ENCODE measurements at regions not wholly inside any gene's neighbourhood (a gene's known extent, or its start where the extent isn't known, plus 50 kb on each side); places are given as distances from the start of the nearest gene placed in this dataset.
A peak's percentile ranks its signal among the peaks of the same experiment; 100 is the strongest.

DNA sequence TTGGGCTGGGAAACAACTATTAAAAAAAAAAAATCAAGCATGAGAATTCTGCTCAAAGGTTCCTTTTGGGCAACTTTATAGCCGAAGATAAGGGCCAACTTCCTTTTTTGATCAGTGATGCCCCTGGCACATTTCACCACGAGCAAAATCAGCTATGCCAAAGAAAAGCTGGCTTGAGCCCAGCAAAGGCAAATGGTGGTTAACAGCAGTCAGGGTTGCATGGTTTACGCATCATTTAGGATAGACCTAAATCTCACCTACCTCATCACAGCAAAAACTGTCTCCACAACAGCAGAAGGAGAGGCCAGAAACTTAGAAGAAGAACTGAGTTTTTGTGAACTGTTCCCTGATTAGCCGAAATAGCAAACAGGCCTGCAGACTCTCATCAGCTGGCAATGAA lies 220.1 kb upstream of the CDIN1 start:
- Histone ChIP-seq H2BK12ac (ENCODE audit: low read length) (no peak overlapping the region), H3K4ac (ENCODE audit: low read length) (no peak overlapping the region), H3K4me1 (ENCODE audit: control insufficient read depth in 2 of 2, insufficient read depth in 1 of 2, low read depth in 1 of 2, low read length in 2 of 2) (peaks cover 0 to 4% of the 10 kb centered on the region in 2 donors), H2AFZ (ENCODE audit: low read length) (peak overlapping the region; percentile 26), H2BK15ac (ENCODE audit: low read length) (no peak overlapping the region), H3K9ac (ENCODE audit: low read depth, low read length, poor library complexity) (no peak overlapping the region), H3K4me2 (ENCODE audit: insufficient read depth, low read length, poor library complexity, severe bottlenecking) (no peak overlapping the region), H3K4me3 (ENCODE audit: low read length in 2 of 2) (no peak overlapping the region), H4K8ac (ENCODE audit: low read depth, low read length) (no peak overlapping the region), H4K91ac (ENCODE audit: low read depth, low read length, poor library complexity) (no peak overlapping the region), H3K79me1 (ENCODE audit: low read depth, low read length) (no peaks in the 10 kb centered on the region), H3K18ac (ENCODE audit: low read length) (no peak overlapping the region), H3K14ac (ENCODE audit: low read length) (no peak overlapping the region), H3K27me3 (ENCODE audit: control insufficient read depth in 3 of 3, insufficient read depth in 3 of 3, low read depth in 1 of 3, low read length in 3 of 3) (no peaks in the 10 kb centered on the region), H3K36me3 (replicated peaks in 1 of 2; ENCODE audit: control insufficient read depth in 2 of 2, insufficient read depth in 2 of 2, low read length in 2 of 2) (no peaks in the 10 kb centered on the region), H3K9me3 (replicated peaks in 1 of 2; ENCODE audit: control insufficient read depth in 2 of 2, insufficient read depth in 1 of 2, low read depth in 1 of 2, low read length in 2 of 2) (no peaks in the 10 kb centered on the region), H3K27ac (replicated peaks; ENCODE audit: low read length) (no peak overlapping the region), H2AK5ac (ENCODE audit: low read depth, low read length) (no peak overlapping the region), H2BK5ac (ENCODE audit: low read length) (no peak overlapping the region), H3K23ac (ENCODE audit: low read depth, low read length, poor library complexity) (no peak overlapping the region), H2BK120ac (ENCODE audit: low read depth, low read length) (no peak overlapping the region)
- no CpG with 5 or more reads among the region's 4 CpGs for WGBS, 2 donors (ENCODE audit: extremely low coverage in 2 of 2, insufficient read length in 2 of 2, insufficient replicate concordance in 1 of 2)
- no peak for DNase-seq (ENCODE audit: low spot score)

DNA sequence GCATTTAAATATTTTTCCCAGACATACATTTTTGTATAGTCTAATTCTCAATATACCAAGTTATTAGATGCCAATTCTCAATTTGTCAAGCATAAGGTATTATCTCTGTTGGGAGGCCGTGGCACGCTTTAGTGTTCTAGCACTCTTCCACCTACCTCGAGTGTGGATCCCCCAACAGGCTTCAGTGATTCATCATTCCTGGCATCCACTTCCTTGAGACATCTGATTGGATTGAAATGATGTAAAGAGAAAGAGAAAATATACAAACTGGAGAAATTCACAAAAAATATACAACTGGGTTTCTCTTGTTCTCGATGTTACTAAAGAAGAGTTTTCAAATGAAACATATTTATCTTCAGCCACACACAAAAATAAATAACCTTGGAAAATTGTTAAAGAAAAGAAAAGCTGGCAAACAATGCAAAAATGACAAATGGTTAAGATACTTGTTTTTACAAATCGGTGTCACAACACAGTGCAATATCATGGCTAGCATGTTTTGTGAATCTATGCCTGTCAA lies 218.0 kb upstream of the CDIN1 start:
- Histone ChIP-seq H4K91ac (ENCODE audit: low read depth, low read length, poor library complexity) (no peak overlapping the region), H3K79me1 (ENCODE audit: low read depth, low read length) (no peaks in the 10 kb centered on the region), H2BK120ac (ENCODE audit: low read depth, low read length) (no peak overlapping the region), H3K36me3 (replicated peaks in 1 of 2; ENCODE audit: control insufficient read depth in 2 of 2, insufficient read depth in 2 of 2, low read length in 2 of 2) (no peaks in the 10 kb centered on the region), H3K18ac (ENCODE audit: low read length) (no peak overlapping the region), H3K4me1 (ENCODE audit: control insufficient read depth in 2 of 2, insufficient read depth in 1 of 2, low read depth in 1 of 2, low read length in 2 of 2) (peaks cover 0 to 4% of the 10 kb centered on the region in 2 donors), H3K14ac (ENCODE audit: low read length) (no peak overlapping the region), H3K23ac (ENCODE audit: low read depth, low read length, poor library complexity) (no peak overlapping the region), H3K9me3 (replicated peaks in 1 of 2; ENCODE audit: control insufficient read depth in 2 of 2, insufficient read depth in 1 of 2, low read depth in 1 of 2, low read length in 2 of 2) (no peaks in the 10 kb centered on the region), H3K27me3 (ENCODE audit: control insufficient read depth in 3 of 3, insufficient read depth in 3 of 3, low read depth in 1 of 3, low read length in 3 of 3) (no peaks in the 10 kb centered on the region), H3K4me2 (ENCODE audit: insufficient read depth, low read length, poor library complexity, severe bottlenecking) (no peak overlapping the region), H2AK5ac (ENCODE audit: low read depth, low read length) (no peak overlapping the region), H2BK12ac (ENCODE audit: low read length) (no peak overlapping the region), H3K4me3 (ENCODE audit: low read length in 2 of 2) (no peak overlapping the region), H2BK5ac (ENCODE audit: low read length) (no peak overlapping the region), H2AFZ (ENCODE audit: low read length) (no peak overlapping the region), H3K9ac (ENCODE audit: low read depth, low read length, poor library complexity) (no peak overlapping the region), H4K8ac (ENCODE audit: low read depth, low read length) (no peak overlapping the region), H3K27ac (replicated peaks; ENCODE audit: low read length) (no peak overlapping the region), H3K4ac (ENCODE audit: low read length) (no peak overlapping the region), H2BK15ac (ENCODE audit: low read length) (no peak overlapping the region)
- no CpG with 5 or more reads among the region's 5 CpGs for WGBS, 2 donors (ENCODE audit: extremely low coverage in 2 of 2, insufficient read length in 2 of 2, insufficient replicate concordance in 1 of 2)
- no peak for DNase-seq (ENCODE audit: low spot score)

DNA sequence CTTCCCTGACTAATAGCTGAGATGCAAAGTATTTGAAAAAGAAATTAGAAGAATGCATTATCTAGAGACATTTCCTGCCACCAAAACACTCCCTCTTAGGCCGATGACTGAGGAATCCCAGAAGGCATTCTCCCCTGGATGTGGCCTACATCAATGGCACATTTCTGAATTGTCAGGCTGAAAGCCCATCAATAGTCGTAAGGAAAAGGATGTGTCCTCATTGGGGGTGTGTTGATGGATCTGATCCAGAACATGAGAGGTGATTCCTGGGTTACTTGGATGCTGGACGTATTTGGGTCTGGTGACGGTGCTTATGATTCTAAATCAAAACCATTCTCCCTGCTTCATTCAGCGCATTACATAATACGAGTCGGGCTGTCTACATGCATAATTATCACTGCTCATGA lies 216.9 kb upstream of the CDIN1 start:
- Histone ChIP-seq H2BK5ac (ENCODE audit: low read length) (no peak overlapping the region), H2BK15ac (ENCODE audit: low read length) (no peak overlapping the region), H3K79me1 (ENCODE audit: low read depth, low read length) (no peaks in the 10 kb centered on the region), H3K23ac (ENCODE audit: low read depth, low read length, poor library complexity) (no peak overlapping the region), H3K36me3 (replicated peaks in 1 of 2; ENCODE audit: control insufficient read depth in 2 of 2, insufficient read depth in 2 of 2, low read length in 2 of 2) (no peaks in the 10 kb centered on the region), H3K27ac (replicated peaks; ENCODE audit: low read length) (no peak overlapping the region), H3K14ac (ENCODE audit: low read length) (no peak overlapping the region), H2AFZ (ENCODE audit: low read length) (peak overlapping the region; percentile 18), H4K91ac (ENCODE audit: low read depth, low read length, poor library complexity) (no peak overlapping the region), H3K4ac (ENCODE audit: low read length) (no peak overlapping the region), H3K4me1 (ENCODE audit: control insufficient read depth in 2 of 2, insufficient read depth in 1 of 2, low read depth in 1 of 2, low read length in 2 of 2) (peaks cover 0 to 4% of the 10 kb centered on the region in 2 donors), H2AK5ac (ENCODE audit: low read depth, low read length) (no peak overlapping the region), H3K9ac (ENCODE audit: low read depth, low read length, poor library complexity) (no peak overlapping the region), H3K4me2 (ENCODE audit: insufficient read depth, low read length, poor library complexity, severe bottlenecking) (no peak overlapping the region), H2BK120ac (ENCODE audit: low read depth, low read length) (no peak overlapping the region), H3K4me3 (ENCODE audit: low read length in 2 of 2) (no peak overlapping the region), H4K8ac (ENCODE audit: low read depth, low read length) (no peak overlapping the region), H3K18ac (ENCODE audit: low read length) (no peak overlapping the region), H3K27me3 (ENCODE audit: control insufficient read depth in 3 of 3, insufficient read depth in 3 of 3, low read depth in 1 of 3, low read length in 3 of 3) (no peaks in the 10 kb centered on the region), H2BK12ac (ENCODE audit: low read length) (no peak overlapping the region), H3K9me3 (replicated peaks in 1 of 2; ENCODE audit: control insufficient read depth in 2 of 2, insufficient read depth in 1 of 2, low read depth in 1 of 2, low read length in 2 of 2) (no peaks in the 10 kb centered on the region)
- DNase-seq (ENCODE audit: low spot score), result no peak
- WGBS, 2 donors (ENCODE audit: extremely low coverage in 2 of 2, insufficient read length in 2 of 2, insufficient replicate concordance in 1 of 2), result no CpG with 5 or more reads among the region's 7 CpGs

DNA sequence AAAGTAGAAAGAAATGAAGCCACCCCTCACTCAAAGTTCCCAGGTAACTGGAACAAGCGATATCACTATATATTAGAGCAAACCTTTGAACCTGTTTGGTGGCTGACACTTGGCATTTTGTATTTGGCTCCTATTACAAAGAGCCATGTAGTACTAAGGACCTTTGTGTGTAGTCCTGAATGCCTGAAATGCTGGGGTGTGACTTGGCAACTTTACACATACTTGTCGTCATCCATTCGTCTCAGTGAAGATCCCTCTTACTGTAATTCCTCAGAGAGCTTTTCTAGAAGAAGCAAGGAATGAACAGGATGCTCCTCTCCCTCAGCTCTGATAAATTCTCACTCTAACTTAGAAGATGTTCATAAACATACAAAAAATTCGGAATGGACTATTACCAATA lies 216.1 kb upstream of the CDIN1 start:
- DNase-seq (ENCODE audit: low spot score), result no peak
- no CpG with 5 or more reads among the region's 4 CpGs for WGBS, 2 donors (ENCODE audit: extremely low coverage in 2 of 2, insufficient read length in 2 of 2, insufficient replicate concordance in 1 of 2)
- Histone ChIP-seq H4K8ac (ENCODE audit: low read depth, low read length) (no peak overlapping the region), H3K4me2 (ENCODE audit: insufficient read depth, low read length, poor library complexity, severe bottlenecking) (no peak overlapping the region), H3K23ac (ENCODE audit: low read depth, low read length, poor library complexity) (no peak overlapping the region), H2AK5ac (ENCODE audit: low read depth, low read length) (no peak overlapping the region), H2BK120ac (ENCODE audit: low read depth, low read length) (no peak overlapping the region), H3K4me3 (ENCODE audit: low read length in 2 of 2) (no peak overlapping the region), H3K14ac (ENCODE audit: low read length) (no peak overlapping the region), H3K4me1 (ENCODE audit: control insufficient read depth in 2 of 2, insufficient read depth in 1 of 2, low read depth in 1 of 2, low read length in 2 of 2) (peaks cover 0 to 4% of the 10 kb centered on the region in 2 donors), H2AFZ (ENCODE audit: low read length) (no peak overlapping the region), H3K36me3 (replicated peaks in 1 of 2; ENCODE audit: control insufficient read depth in 2 of 2, insufficient read depth in 2 of 2, low read length in 2 of 2) (no peaks in the 10 kb centered on the region), H3K79me1 (ENCODE audit: low read depth, low read length) (no peaks in the 10 kb centered on the region), H2BK15ac (ENCODE audit: low read length) (no peak overlapping the region), H2BK12ac (ENCODE audit: low read length) (no peak overlapping the region), H3K27ac (replicated peaks; ENCODE audit: low read length) (no peak overlapping the region), H4K91ac (ENCODE audit: low read depth, low read length, poor library complexity) (no peak overlapping the region), H3K18ac (ENCODE audit: low read length) (no peak overlapping the region), H3K4ac (ENCODE audit: low read length) (no peak overlapping the region), H3K27me3 (ENCODE audit: control insufficient read depth in 3 of 3, insufficient read depth in 3 of 3, low read depth in 1 of 3, low read length in 3 of 3) (no peaks in the 10 kb centered on the region), H3K9ac (ENCODE audit: low read depth, low read length, poor library complexity) (no peak overlapping the region), H2BK5ac (ENCODE audit: low read length) (no peak overlapping the region), H3K9me3 (replicated peaks in 1 of 2; ENCODE audit: control insufficient read depth in 2 of 2, insufficient read depth in 1 of 2, low read depth in 1 of 2, low read length in 2 of 2) (no peaks in the 10 kb centered on the region)
